Hepatocyte (in vitro differentiated cells): ENCODE measurements at regions not wholly inside any gene's neighbourhood (a gene's known extent, or its start where the extent isn't known, plus 50 kb on each side); places are given as distances from the start of the nearest gene placed in this dataset.

Source experiments
- DNase-seq: peaks from one replicate; pipeline ENCODE4 v3.0.0-alpha.2; 2016; ENCODE audit warnings: low spot score
- H2AFZ ChIP-seq: fragments of 200-600 bp; sonication (generic); 2 replicates; pipeline ENCODE4 v1.6.0; 2016; ENCODE audit warnings: antibody characterized with exemption, mild to moderate bottlenecking
- H3K27ac ChIP-seq: fragments of 200-600 bp; sonication (generic); 2 replicates; pipeline ENCODE4 v1.5.1; 2016; ENCODE audit warnings: mild to moderate bottlenecking
- H3K27me3 ChIP-seq: fragments of 200-600 bp; sonication (generic); 2 replicates; pipeline ENCODE4 v1.6.1; 2016
- H3K36me3 ChIP-seq: fragments of 200-600 bp; sonication (generic); replicated peaks from 2 replicates; pipeline ENCODE4 v1.5.1; 2016; ENCODE audit warnings: low read depth; ENCODE audit not compliant: insufficient read depth
- H3K4me1 ChIP-seq: fragments of 200-600 bp; sonication (generic); 2 replicates; pipeline ENCODE4 v1.5.1; 2016; ENCODE audit warnings: mild to moderate bottlenecking, moderate library complexity; ENCODE audit not compliant: insufficient read depth
- H3K4me2 ChIP-seq: fragments of 200-600 bp; sonication (generic); 2 replicates; pipeline ENCODE4 v1.6.0; 2016
- H3K4me3 ChIP-seq: fragments of 200-600 bp; sonication (generic); 2 replicates; pipeline ENCODE4 v1.5.1; 2016; ENCODE audit warnings: mild to moderate bottlenecking
- H3K79me2 ChIP-seq: fragments of 200-600 bp; sonication (generic); 2 replicates; pipeline ENCODE4 v1.6.0; 2017; ENCODE audit warnings: mild to moderate bottlenecking
- H3K9me2 ChIP-seq: fragments of 200-600 bp; sonication (generic); replicated peaks from 2 replicates; pipeline ENCODE4 v1.6.0; 2017; ENCODE audit warnings: mild to moderate bottlenecking; ENCODE audit not compliant: insufficient read depth
- H3K9me3 ChIP-seq: fragments of 200-600 bp; sonication (generic); 2 replicates; pipeline ENCODE4 v1.5.1; 2016; ENCODE audit warnings: low read depth, mild to moderate bottlenecking
- H4K20me1 ChIP-seq: fragments of 200-600 bp; sonication (generic); 2 replicates; pipeline ENCODE4 v1.6.0; 2016; ENCODE audit warnings: mild to moderate bottlenecking; ENCODE audit not compliant: insufficient read depth, poor library complexity, severe bottlenecking
- EZH2 ChIP-seq: fragments of 200-600 bp; sonication (generic); IDR thresholded peaks from 2 replicates; pipeline ENCODE4 v1.6.1; 2016; ENCODE audit warnings: antibody characterized with exemption, mild to moderate bottlenecking, borderline replicate concordance
- EZH2phosphoT487 ChIP-seq: fragments of 200-600 bp; sonication (generic); IDR thresholded peaks from one replicate; pipeline ENCODE4 v1.6.1; 2018; ENCODE audit warnings: antibody characterized with exemption, mild to moderate bottlenecking, low read depth, moderate library complexity; ENCODE audit not compliant: unreplicated experiment, severe bottlenecking
- WGBS: methylation state at CpG from one replicate; pipeline ENCODE4 v1.1.6; 2016; ENCODE audit warnings: low lambda C conversion rate; ENCODE audit errors: missing lambda C conversion rate; 5-methylcytosine and 5-hydroxymethylcytosine counted together
- TF ChIP-seq, protein P1 (sequence below): fragments of 200-600 bp; sonication (generic); IDR thresholded peaks from 2 replicates; pipeline ENCODE4 v1.5.1; 2016; ENCODE audit warnings: antibody characterized with exemption, mild to moderate bottlenecking; ENCODE audit not compliant: poor library complexity

- H4K20me1 ChIP-seq = no peaks in the 10 kb centered on the region
- no peaks in the 10 kb centered on the region for H3K36me3 ChIP-seq
- no peaks in the 10 kb centered on the region for H3K9me3 ChIP-seq
- no peaks in the 10 kb centered on the region for H3K4me1 ChIP-seq
- H3K79me2 ChIP-seq = no peaks in the 10 kb centered on the region
- H3K27ac ChIP-seq = no peak overlapping the region
- no peak overlapping the region for H3K4me2 ChIP-seq
- no peaks in the 10 kb centered on the region for H3K27me3 ChIP-seq
- DNase-seq = no peak
- H3K9me2 ChIP-seq = peaks cover 1% of the 10 kb centered on the region
- TF ChIP-seq, protein P1, sequence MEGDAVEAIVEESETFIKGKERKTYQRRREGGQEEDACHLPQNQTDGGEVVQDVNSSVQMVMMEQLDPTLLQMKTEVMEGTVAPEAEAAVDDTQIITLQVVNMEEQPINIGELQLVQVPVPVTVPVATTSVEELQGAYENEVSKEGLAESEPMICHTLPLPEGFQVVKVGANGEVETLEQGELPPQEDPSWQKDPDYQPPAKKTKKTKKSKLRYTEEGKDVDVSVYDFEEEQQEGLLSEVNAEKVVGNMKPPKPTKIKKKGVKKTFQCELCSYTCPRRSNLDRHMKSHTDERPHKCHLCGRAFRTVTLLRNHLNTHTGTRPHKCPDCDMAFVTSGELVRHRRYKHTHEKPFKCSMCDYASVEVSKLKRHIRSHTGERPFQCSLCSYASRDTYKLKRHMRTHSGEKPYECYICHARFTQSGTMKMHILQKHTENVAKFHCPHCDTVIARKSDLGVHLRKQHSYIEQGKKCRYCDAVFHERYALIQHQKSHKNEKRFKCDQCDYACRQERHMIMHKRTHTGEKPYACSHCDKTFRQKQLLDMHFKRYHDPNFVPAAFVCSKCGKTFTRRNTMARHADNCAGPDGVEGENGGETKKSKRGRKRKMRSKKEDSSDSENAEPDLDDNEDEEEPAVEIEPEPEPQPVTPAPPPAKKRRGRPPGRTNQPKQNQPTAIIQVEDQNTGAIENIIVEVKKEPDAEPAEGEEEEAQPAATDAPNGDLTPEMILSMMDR = no peak
- no peak overlapping the region for H3K4me3 ChIP-seq
- H2AFZ ChIP-seq = no peak overlapping the region
Measured at GRCh38 chr3:146308222-146308621, 57.3 kb upstream of the PLSCR4 start.

- Histone ChIP-seq H3K36me3 (no peaks in the 10 kb centered on the region), H3K4me2 (no peak overlapping the region), H3K9me3 (no peaks in the 10 kb centered on the region), H3K27ac (no peak overlapping the region), H3K4me1 (no peaks in the 10 kb centered on the region), H3K4me3 (no peak overlapping the region), H2AFZ (no peak overlapping the region), H3K9me2 (no peaks in the 10 kb centered on the region), H3K27me3 (no peaks in the 10 kb centered on the region), H4K20me1 (no peaks in the 10 kb centered on the region), H3K79me2 (no peaks in the 10 kb centered on the region)
- TF ChIP-seq, protein P1 = no peak
- TF ChIP-seq EZH2phosphoT487 = no peak
- TF ChIP-seq EZH2 = no peak
- DNase-seq = no peak
- 95% methylated on average over 1 of the region's 1 CpG for WGBS
Measured at GRCh38 chr3:146307456-146307725, 56.5 kb upstream of the PLSCR4 start.

GRCh38 chr3:146306656-146307455, 56.0 kb upstream of the PLSCR4 start:
- no peaks in the 10 kb centered on the region for H3K9me3 ChIP-seq
- H2AFZ ChIP-seq = no peak overlapping the region
- DNase-seq = no peak
- no peaks in the 10 kb centered on the region for H3K36me3 ChIP-seq
- no peak overlapping the region for H3K4me3 ChIP-seq
- H3K9me2 ChIP-seq = no peaks in the 10 kb centered on the region
- no peak overlapping the region for H3K4me2 ChIP-seq
- H3K27ac ChIP-seq = no peak overlapping the region
- no peaks in the 10 kb centered on the region for H3K27me3 ChIP-seq
- WGBS = 81% methylated on average over 7 of the region's 7 CpGs
- H3K79me2 ChIP-seq = no peaks in the 10 kb centered on the region
- TF ChIP-seq, protein P1 = no peak
- TF ChIP-seq EZH2 = no peak
- TF ChIP-seq EZH2phosphoT487 = no peak
- no peaks in the 10 kb centered on the region for H3K4me1 ChIP-seq
- no peaks in the 10 kb centered on the region for H4K20me1 ChIP-seq
